ENCODE measurements at regions not wholly inside any gene's neighbourhood (a gene's known extent, or its start where the extent isn't known, plus 50 kb on each side); places are given as distances from the start of the nearest gene placed in this dataset.

- no peak for FAIRE-seq
- CTCF ChIA-PET (ENCODE audit: partially characterized antibody), result interaction anchor here (1.6 to 2.0 kb wide), 2 partner anchors 15 to 27 kb away, joined by 3 to 7 read pairs; no protein-coding TSS in a partner anchor
- POLR2A ChIA-PET (ENCODE audit: partially characterized antibody), result interaction anchor here (1.6 kb wide), 1 partner anchor 10 kb away, joined by 4 read pairs; no protein-coding TSS in a partner anchor
Measured at GRCh38 chr1:8138673-8139072, 112.6 kb upstream of the ERRFI1 start.

More at GRCh38 chr1:8138673-8139072, 112.6 kb upstream of the ERRFI1 start:
- no peak for DNase-seq (ENCODE audit: low read depth in 1 of 2, low spot score in 2 of 2)
- no peaks in the 10 kb centered on the region for H3K4me1 ChIP-seq (replicated peaks in 1 of 4; ENCODE audit: control insufficient read depth in 3 of 4, insufficient read depth in 4 of 4, low read length in 3 of 4)
- H3K56ac ChIP-seq (replicated peaks; ENCODE audit: insufficient read length, low read depth, low read length), result no peak overlapping the region
- WGBS, 2 experiments (ENCODE audit: extremely low coverage in 1 of 2, insufficient coverage in 1 of 2, insufficient read length in 1 of 2, insufficient replicate concordance in 2 of 2, low coverage in 1 of 2, low lambda C conversion rate in 2 of 2, missing lambda C conversion rate in 1 of 2), result 95% methylated on average over 6 of the region's 6 CpGs; no CpG with 5 or more reads in 1 of the 2 experiments
- no peak overlapping the region for H3K4me2 ChIP-seq (ENCODE audit: insufficient read depth in 1 of 2, low read depth in 2 of 2, low read length in 2 of 2)
- H3K18ac ChIP-seq (ENCODE audit: extremely low read depth, low read length), result no peak overlapping the region; the same call in 1 of the 2 replicates
- no peak overlapping the region for H3K27ac ChIP-seq (ENCODE audit: low read depth, low read length)
- no peak overlapping the region for H4K91ac ChIP-seq (replicated peaks; ENCODE audit: insufficient read length, low read length)
- no peak overlapping the region for H3K14ac ChIP-seq (ENCODE audit: insufficient read length)
- no peak overlapping the region for H2BK15ac ChIP-seq (ENCODE audit: low read length)
- H3K27me3 ChIP-seq (replicated peaks in 1 of 4; ENCODE audit: control insufficient read depth in 3 of 4, extremely low read depth in 1 of 4, insufficient read depth in 3 of 4, low read length in 3 of 4), result no peaks in the 10 kb centered on the region
- no peak overlapping the region for H2BK120ac ChIP-seq (replicated peaks; ENCODE audit: low read depth, low read length)
- H4K5ac ChIP-seq (ENCODE audit: insufficient read length, low read depth, low read length), result no peak overlapping the region
- TF ChIP-seq SP4 (IDR thresholded peaks at IDR 0.05; ENCODE audit: low read length) (no peak), CBX5 (IDR thresholded peaks at IDR 0.05; ENCODE audit: low read depth, low read length) (no peak), RXRA (IDR thresholded peaks at IDR 0.05; ENCODE audit: insufficient read depth, low read depth, low read length) (no peak), RNF2 (IDR thresholded peaks at IDR 0.05; ENCODE audit: borderline replicate concordance, low read depth, low read length, missing control alignments, poor library complexity, severe bottlenecking) (no peak), EZH2 (IDR thresholded peaks at IDR 0.05; ENCODE audit: low read depth, low read length, severe bottlenecking) (no peak), KDM5A (IDR thresholded peaks at IDR 0.05; ENCODE audit: low read length) (no peak), SP2 (IDR thresholded peaks at IDR 0.05; ENCODE audit: low read length) (no peak), CTCF (IDR thresholded peaks at IDR 0.05; ENCODE audit: control extremely low read depth in 1 of 3, insufficient read depth in 1 of 3, low read depth in 1 of 3, low read length in 3 of 3) (no peak), RFX5 (IDR thresholded peaks at IDR 0.05; ENCODE audit: borderline replicate concordance, low read depth, low read length) (no peak)
- H2AFZ ChIP-seq (ENCODE audit: low read length), result no peak overlapping the region
- no peak overlapping the region for H2BK5ac ChIP-seq (ENCODE audit: low read depth, low read length)
- no peak overlapping the region for H2BK12ac ChIP-seq (ENCODE audit: low read depth, low read length)
- H3K23me2 ChIP-seq (ENCODE audit: low read depth, low read length), result no peaks in the 10 kb centered on the region
- H3K4ac ChIP-seq (replicated peaks; ENCODE audit: insufficient read length, low read depth, low read length), result no peak overlapping the region
- no peaks in the 10 kb centered on the region for H3K79me2 ChIP-seq (ENCODE audit: control insufficient read depth in 1 of 2, insufficient read depth in 2 of 2, low read length in 2 of 2)
- no peak overlapping the region for H2AK5ac ChIP-seq (ENCODE audit: low read depth, low read length)
- H4K20me1 ChIP-seq (replicated peaks in 1 of 2; ENCODE audit: control insufficient read depth in 1 of 2, insufficient read depth in 2 of 2, low read length in 2 of 2), result no peaks in the 10 kb centered on the region
- no peak overlapping the region for H3K9ac ChIP-seq (replicated peaks in 1 of 4; ENCODE audit: extremely low read depth in 1 of 4, low read depth in 3 of 4, low read length in 3 of 4)
- H3K9me3 ChIP-seq (ENCODE audit: insufficient read depth in 2 of 2, low read depth in 1 of 2, low read length in 1 of 2), result no peaks in the 10 kb centered on the region
- no peak overlapping the region for H2BK20ac ChIP-seq (ENCODE audit: low read length)
- H3K23ac ChIP-seq (ENCODE audit: insufficient read length), result no peak overlapping the region
- H3K36me3 ChIP-seq (ENCODE audit: control insufficient read depth in 2 of 4, insufficient read depth in 4 of 4, low read length in 3 of 4), result no peaks in the 10 kb centered on the region
- no peak overlapping the region for H4K8ac ChIP-seq (ENCODE audit: extremely low read depth, insufficient read depth, low read length)
- no peak overlapping the region for H3K4me3 ChIP-seq (ENCODE audit: extremely low read depth in 1 of 4, insufficient read depth in 2 of 4, low read depth in 3 of 4, low read length in 4 of 4)
- H3K79me1 ChIP-seq (ENCODE audit: low read depth, low read length), result no peaks in the 10 kb centered on the region

Data from H1 (cell line).